GM21723 (cell line): ENCODE measurements at regions not wholly inside any gene's neighbourhood (a gene's known extent, or its start where the extent isn't known, plus 50 kb on each side); places are given as distances from the start of the nearest gene placed in this dataset.

Experiments
- ATAC-seq: cut with Tn5 transposase; IDR thresholded peaks from one replicate; pipeline ENCODE4 v1.9.1; 2021; ENCODE audit warnings: mild to moderate bottlenecking, moderate library complexity; ENCODE audit not compliant: unreplicated experiment

DNA sequence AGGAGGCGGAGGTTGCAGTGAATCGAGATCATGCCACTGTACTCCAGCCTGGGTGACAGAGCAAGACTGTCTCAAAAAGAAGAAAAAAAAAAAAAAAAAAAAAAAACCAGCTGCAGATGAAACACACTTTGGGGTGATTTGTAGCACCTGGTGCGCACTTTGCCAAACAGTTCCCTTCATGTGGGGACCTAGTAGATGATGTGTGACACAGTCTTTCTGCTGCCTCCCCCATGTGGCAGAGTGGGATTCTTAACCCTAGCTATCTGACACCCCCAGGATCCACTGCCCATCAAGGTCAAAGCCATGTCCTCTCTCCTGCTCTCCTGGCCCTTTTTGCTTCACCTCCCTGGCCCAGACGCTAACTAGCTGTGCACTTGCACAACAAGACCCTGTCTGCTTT, 52.1 kb upstream of the PDZD8 start:
- no peak for ATAC-seq

DNA sequence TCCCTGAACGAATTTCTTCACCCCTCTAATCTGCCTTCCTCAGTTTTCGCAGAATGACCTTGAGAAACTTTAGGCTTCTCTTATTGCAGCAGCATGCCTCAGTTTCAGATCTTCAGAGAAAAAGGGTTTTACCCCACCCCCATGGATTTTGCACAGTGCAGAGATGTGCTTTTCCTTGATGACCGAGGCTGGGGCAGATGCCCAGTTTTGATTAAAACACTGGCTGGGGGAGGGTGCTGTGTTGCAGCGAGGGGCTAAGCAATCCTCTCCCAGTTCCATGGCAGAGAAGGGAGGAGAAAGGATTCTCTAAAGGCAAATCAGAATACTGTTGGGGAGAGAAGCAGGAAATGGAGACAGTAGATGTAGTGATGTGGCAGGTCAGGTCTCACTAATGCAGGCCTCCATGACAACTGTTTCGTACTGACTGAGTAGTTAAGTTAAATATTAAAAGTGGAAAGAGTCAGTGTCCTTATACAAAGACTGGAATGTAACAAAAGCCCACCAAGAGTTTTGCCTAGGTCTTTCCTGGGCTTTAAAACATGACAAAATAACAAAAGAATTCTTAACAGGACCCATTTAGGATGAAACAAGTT, 50.8 kb upstream of the PDZD8 start:
- no peak for ATAC-seq

DNA sequence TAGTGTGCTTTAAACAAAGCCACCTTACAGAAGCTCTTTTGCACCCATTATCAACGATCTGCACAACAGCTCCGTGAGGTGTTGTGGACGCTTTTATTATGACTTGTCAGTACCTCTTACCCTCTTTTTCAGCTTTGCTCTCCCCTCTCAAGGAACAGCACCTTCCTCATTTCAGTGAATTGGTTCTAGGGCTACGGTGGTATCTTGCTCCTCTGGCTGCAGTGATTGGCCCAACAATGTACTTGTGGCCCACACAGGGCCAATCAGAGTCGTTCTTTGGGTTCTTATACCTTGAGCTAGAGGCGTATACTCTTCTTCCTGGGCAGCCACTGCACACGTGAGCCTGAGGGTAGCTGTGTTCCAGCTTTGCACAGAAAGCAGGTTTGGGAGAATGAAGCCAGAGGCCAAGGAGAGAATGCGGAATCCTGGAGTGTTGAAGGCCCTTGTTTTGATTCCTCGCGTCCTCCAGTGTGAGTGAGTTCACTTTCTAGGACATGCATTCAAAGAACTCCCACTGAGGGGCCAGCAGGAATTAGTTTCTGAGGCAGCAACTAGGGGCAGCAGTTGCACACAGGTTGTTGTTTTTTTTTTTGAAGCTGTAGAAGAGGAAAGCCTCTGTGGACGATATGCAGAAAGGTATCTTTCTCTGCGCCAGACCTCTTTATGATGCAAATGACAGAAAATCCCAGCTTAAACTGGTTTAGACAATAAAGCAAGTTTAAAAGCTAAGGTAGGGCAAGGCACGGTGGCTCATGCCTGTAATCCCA, 49.8 kb upstream of the PDZD8 start:
- no peak for ATAC-seq
